Thoracic aorta (tissue), 2 donors: ENCODE measurements at regions not wholly inside any gene's neighbourhood (a gene's known extent, or its start where the extent isn't known, plus 50 kb on each side); places are given as distances from the start of the nearest gene placed in this dataset.
"Not testable (repeated sequence)": the region's sequence is repeated elsewhere in the genome, so short reads cannot be mapped to it uniquely, and the experiment has no call there.

Source experiments
- ATAC-seq: fragments of 150-250 bp; one replicate; pipeline ENCODE4 v1.8.0; 2017; ENCODE audit warnings: low read depth; ENCODE audit not compliant: insufficient number of reproducible peaks, low FRiP score
- DNase-seq: peaks from one replicate; pipeline ENCODE4 v3.0.0-alpha.2; 2020; ENCODE audit warnings: low spot score
- H3K27ac ChIP-seq, 2 donors: fragments of 200-600 bp; sonication (generic); 1 replicate in 1 of 2; 2 replicates in 1 of 2; pipeline ENCODE4 v1.5.1; 2016; ENCODE audit warnings: mild to moderate bottlenecking in 2 of 2, moderate library complexity in 2 of 2
- H3K27me3 ChIP-seq: fragments of 200-600 bp; sonication (generic); replicated peaks from 2 replicates; pipeline ENCODE4 v1.6.0; 2016; ENCODE audit warnings: mild to moderate bottlenecking; ENCODE audit not compliant: insufficient read depth
- H3K36me3 ChIP-seq: fragments of 200-600 bp; sonication (generic); one replicate; pipeline ENCODE4 v1.5.1; 2016
- H3K4me1 ChIP-seq, 2 donors: fragments of 200-600 bp; sonication (generic); 1 replicate in 1 of 2; 2 replicates in 1 of 2; pipeline versions ENCODE4 v1.5.1 to v1.6.0; 2016; ENCODE audit warnings: low read depth in 2 of 2, mild to moderate bottlenecking in 1 of 2; ENCODE audit not compliant: control insufficient read depth in 1 of 2
- H3K4me3 ChIP-seq: fragments of 200-600 bp; sonication (generic); 2 replicates; pipeline ENCODE4 v1.5.1; 2016; ENCODE audit warnings: mild to moderate bottlenecking
- H3K9me3 ChIP-seq: fragments of 200-600 bp; sonication (generic); 2 replicates; pipeline ENCODE4 v1.5.1; 2016
- CTCF ChIP-seq: fragments of 200-600 bp; sonication (generic); IDR thresholded peaks from one replicate; pipeline ENCODE4 v1.5.1; 2019; ENCODE audit warnings: antibody characterized with exemption

- Histone ChIP-seq H3K9me3 (no peaks in the 10 kb centered on the region), H3K36me3 (no peaks in the 10 kb centered on the region), H3K27me3 (no peaks in the 10 kb centered on the region), H3K4me1 (peaks cover 7 to 19% of the 10 kb centered on the region in 2 donors), H3K27ac (no peak overlapping the region), H3K4me3 (no peak overlapping the region)
- DNase-seq (no peak), ATAC-seq (no peak)
- TF ChIP-seq CTCF: no peak
Observed at GRCh38 chr3:197397838-197398237, 99.4 kb upstream of the DLG1 start.

GRCh38 chr3:197394464-197395321 is 96.3 kb upstream of the DLG1 start:
- H3K27me3 ChIP-seq: no peaks in the 10 kb centered on the region
- H3K4me1 ChIP-seq: peaks cover 7 to 21% of the 10 kb centered on the region in 2 donors
- DNase-seq (peak; percentile 35), ATAC-seq (peak; percentile 65)
- H3K9me3 ChIP-seq: no peaks in the 10 kb centered on the region
- H3K27ac ChIP-seq: peak overlapping the region in 1 of 2 donors; percentile 19
- no peaks in the 10 kb centered on the region for H3K36me3 ChIP-seq
- no peak overlapping the region for H3K4me3 ChIP-seq
- TF ChIP-seq CTCF: no peak

GRCh38 chr3:197394126-197394463 is 95.7 kb upstream of the DLG1 start:
- H3K27ac ChIP-seq: peak overlapping the region in 1 of 2 donors; percentile 19
- H3K4me1 ChIP-seq: peaks cover 7 to 21% of the 10 kb centered on the region in 2 donors
- DNase-seq, H3K27me3 ChIP-seq, H3K4me3 ChIP-seq, H3K36me3 ChIP-seq, H3K9me3 ChIP-seq, ATAC-seq: not testable (repeated sequence)

- Histone ChIP-seq H3K4me3 (no peak overlapping the region), H3K27me3 (no peaks in the 10 kb centered on the region), H3K36me3 (no peaks in the 10 kb centered on the region), H3K9me3 (no peaks in the 10 kb centered on the region), H3K4me1 (peaks cover 7 to 21% of the 10 kb centered on the region in 2 donors), H3K27ac (no peak overlapping the region)
- DNase-seq (no peak), ATAC-seq (no peak)
- no peak for TF ChIP-seq CTCF
Observed at GRCh38 chr3:197393711-197394110, 95.3 kb upstream of the DLG1 start.

GRCh38 chr3:197392961-197393360 is 94.5 kb upstream of the DLG1 start:
- DNase-seq (no peak), ATAC-seq (no peak)
- H3K9me3 ChIP-seq: no peaks in the 10 kb centered on the region
- no peaks in the 10 kb centered on the region for H3K27me3 ChIP-seq
- TF ChIP-seq CTCF: no peak
- H3K4me1 ChIP-seq: peaks cover 7 to 21% of the 10 kb centered on the region in 2 donors
- H3K27ac ChIP-seq: no peak overlapping the region
- H3K4me3 ChIP-seq: no peak overlapping the region
- no peaks in the 10 kb centered on the region for H3K36me3 ChIP-seq
